Large intestine (tissue), 3 donors: ENCODE measurements at regions not wholly inside any gene's neighbourhood (a gene's known extent, or its start where the extent isn't known, plus 50 kb on each side); places are given as distances from the start of the nearest gene placed in this dataset.

Source experiments
- DNase-seq, 2 donors: peaks; one replicate each; pipeline versions ENCODE4 v3.0.0 to v3.0.0-alpha.2; 2013
- H3K27ac ChIP-seq: one replicate; pipeline ENCODE4 v1.5.1; 2013; ENCODE audit warnings: low read length
- H3K27me3 ChIP-seq: 2 replicates; pipeline ENCODE4 v1.6.1; 2013; ENCODE audit warnings: low read length; ENCODE audit not compliant: control insufficient read depth, insufficient read depth
- H3K36me3 ChIP-seq: 2 replicates; pipeline ENCODE4 v1.6.1; 2013; ENCODE audit warnings: low read length; ENCODE audit not compliant: control insufficient read depth, insufficient read depth
- H3K4me1 ChIP-seq: one replicate; pipeline ENCODE4 v1.6.1; 2013; ENCODE audit warnings: low read length; ENCODE audit not compliant: control insufficient read depth, insufficient read depth
- H3K4me3 ChIP-seq: one replicate; pipeline ENCODE4 v1.5.1; 2013; ENCODE audit warnings: low read length
- H3K9me3 ChIP-seq: one replicate; pipeline ENCODE4 v1.6.1; 2013; ENCODE audit warnings: mild to moderate bottlenecking, low read depth, low read length, moderate library complexity; ENCODE audit not compliant: control insufficient read depth
- WGBS: methylation state at CpG from one replicate; pipeline ENCODE4 v1.1.5; 2013; ENCODE audit warnings: low lambda C conversion rate; ENCODE audit not compliant: insufficient coverage; 5-methylcytosine and 5-hydroxymethylcytosine counted together

- no CpG with 5 or more reads among the region's 4 CpGs for WGBS
- Histone ChIP-seq H3K27me3 (no peaks in the 10 kb centered on the region), H3K36me3 (no peaks in the 10 kb centered on the region), H3K4me1 (no peaks in the 10 kb centered on the region), H3K27ac (no peak overlapping the region), H3K9me3 (no peaks in the 10 kb centered on the region), H3K4me3 (no peak overlapping the region)
- no peak for DNase-seq
Measured at GRCh38 chrX:148259990-148260389, 240.4 kb upstream of the AFF2 start.

DNA sequence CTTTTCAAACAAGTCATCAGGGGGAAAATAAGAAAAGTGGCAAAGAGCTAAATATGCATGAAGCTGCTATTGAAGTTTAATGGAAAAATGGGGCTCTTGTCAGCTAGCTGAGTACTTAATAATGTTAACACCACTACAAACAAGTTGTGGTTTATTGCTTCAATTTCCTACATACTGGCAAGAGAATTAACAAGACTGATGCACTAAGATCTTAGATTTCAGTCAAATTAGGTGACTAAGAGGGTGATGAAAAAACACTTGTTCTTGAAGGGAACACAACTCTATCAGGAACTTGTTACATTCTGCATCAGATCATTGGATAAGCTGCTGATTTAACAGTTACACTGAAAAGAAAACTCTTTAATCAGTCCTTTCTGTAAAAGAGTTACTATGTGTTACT is 234.6 kb upstream of the AFF2 start:
- no peak overlapping the region for H3K4me3 ChIP-seq
- no peaks in the 10 kb centered on the region for H3K27me3 ChIP-seq
- H3K4me1 ChIP-seq: no peaks in the 10 kb centered on the region
- no peaks in the 10 kb centered on the region for H3K9me3 ChIP-seq
- no peak overlapping the region for H3K27ac ChIP-seq
- DNase-seq: no peak
- no peaks in the 10 kb centered on the region for H3K36me3 ChIP-seq

DNA sequence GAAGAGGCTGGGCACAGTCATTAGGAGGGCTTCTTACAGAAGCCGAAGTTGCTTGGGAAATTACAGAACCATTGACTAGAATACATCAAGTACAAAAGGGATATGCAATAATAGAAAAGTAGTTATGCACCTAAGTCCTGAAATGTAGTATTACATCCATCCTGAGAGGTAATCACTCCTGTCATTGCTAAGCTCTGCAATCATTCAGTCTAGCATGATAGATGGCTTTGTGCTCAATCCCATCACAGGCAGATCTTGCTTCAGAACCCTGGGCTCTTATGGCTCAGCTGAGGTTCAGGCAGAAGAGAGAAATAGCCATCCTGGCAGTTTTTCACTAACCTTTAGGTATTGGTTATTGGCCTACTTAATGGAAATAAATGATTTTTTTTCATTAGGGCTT is 231.7 kb upstream of the AFF2 start:
- Histone ChIP-seq H3K27me3 (no peaks in the 10 kb centered on the region), H3K4me3 (no peak overlapping the region), H3K36me3 (no peaks in the 10 kb centered on the region), H3K9me3 (no peaks in the 10 kb centered on the region), H3K27ac (no peak overlapping the region), H3K4me1 (no peaks in the 10 kb centered on the region)
- no peak for DNase-seq
- WGBS: no CpG with 5 or more reads among the region's 1 CpG

- Histone ChIP-seq H3K4me3 (no peak overlapping the region), H3K4me1 (no peaks in the 10 kb centered on the region), H3K9me3 (no peaks in the 10 kb centered on the region), H3K36me3 (no peaks in the 10 kb centered on the region), H3K27ac (no peak overlapping the region), H3K27me3 (no peaks in the 10 kb centered on the region)
- no peak for DNase-seq
- no CpG with 5 or more reads among the region's 3 CpGs for WGBS
Measured at GRCh38 chrX:148269513-148269912, 230.9 kb upstream of the AFF2 start.

GRCh38 chrX:148270499-148270898 is 229.9 kb upstream of the AFF2 start:
- no peak overlapping the region for H3K4me3 ChIP-seq
- no peaks in the 10 kb centered on the region for H3K27me3 ChIP-seq
- H3K9me3 ChIP-seq: no peaks in the 10 kb centered on the region
- H3K27ac ChIP-seq: no peak overlapping the region
- DNase-seq: no peak
- no peaks in the 10 kb centered on the region for H3K36me3 ChIP-seq
- no peaks in the 10 kb centered on the region for H3K4me1 ChIP-seq
- WGBS: no CpG with 5 or more reads among the region's 2 CpGs

DNA sequence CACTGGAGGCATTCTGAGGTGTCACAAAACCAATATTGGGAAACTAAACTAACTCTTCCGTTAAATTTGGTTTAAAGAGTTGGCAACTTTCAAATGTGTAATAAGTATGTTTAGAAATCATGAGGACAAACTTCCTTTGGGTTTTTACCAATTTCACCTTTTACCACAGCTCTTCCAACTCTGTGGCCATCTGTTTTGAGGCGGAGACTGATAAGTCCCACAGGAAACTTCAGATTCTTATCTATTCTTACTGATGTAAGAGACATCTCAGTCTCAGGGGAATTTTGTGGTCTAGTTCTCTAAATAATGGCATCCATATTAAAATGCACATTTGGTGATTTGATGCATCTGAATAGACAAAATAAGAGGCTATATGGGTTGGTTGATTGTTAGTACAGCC is 229.2 kb upstream of the AFF2 start:
- WGBS: no CpG with 5 or more reads among the region's 2 CpGs

GRCh38 chrX:148281920-148282319 is 218.5 kb upstream of the AFF2 start:
- H3K4me3 ChIP-seq: no peak overlapping the region
- no peaks in the 10 kb centered on the region for H3K36me3 ChIP-seq
- H3K4me1 ChIP-seq: no peaks in the 10 kb centered on the region
- no peak for DNase-seq
- no peaks in the 10 kb centered on the region for H3K9me3 ChIP-seq
- 100% methylated on average over 1 of the region's 1 CpG for WGBS
- no peak overlapping the region for H3K27ac ChIP-seq
- no peaks in the 10 kb centered on the region for H3K27me3 ChIP-seq

More for the DNA sequence above, 229.2 kb upstream of the AFF2 start:
- no peak for DNase-seq
- no peaks in the 10 kb centered on the region for H3K4me1 ChIP-seq
- no peaks in the 10 kb centered on the region for H3K27me3 ChIP-seq
- H3K9me3 ChIP-seq: no peaks in the 10 kb centered on the region
- no peak overlapping the region for H3K4me3 ChIP-seq
- H3K27ac ChIP-seq: no peak overlapping the region
- H3K36me3 ChIP-seq: no peaks in the 10 kb centered on the region

GRCh38 chrX:148282504-148282903 is 217.9 kb upstream of the AFF2 start:
- WGBS: no CpG with 5 or more reads among the region's 1 CpG
- no peak for DNase-seq
- Histone ChIP-seq H3K4me1 (no peaks in the 10 kb centered on the region), H3K4me3 (no peak overlapping the region), H3K9me3 (no peaks in the 10 kb centered on the region), H3K27ac (no peak overlapping the region), H3K36me3 (no peaks in the 10 kb centered on the region), H3K27me3 (no peaks in the 10 kb centered on the region)

- no peak for DNase-seq
- Histone ChIP-seq H3K4me3 (no peak overlapping the region), H3K9me3 (no peaks in the 10 kb centered on the region), H3K27me3 (no peaks in the 10 kb centered on the region), H3K4me1 (no peaks in the 10 kb centered on the region), H3K36me3 (no peaks in the 10 kb centered on the region), H3K27ac (no peak overlapping the region)
- WGBS: no CpG with 5 or more reads among the region's 1 CpG
Measured at GRCh38 chrX:148284056-148284455, 216.4 kb upstream of the AFF2 start.

DNA sequence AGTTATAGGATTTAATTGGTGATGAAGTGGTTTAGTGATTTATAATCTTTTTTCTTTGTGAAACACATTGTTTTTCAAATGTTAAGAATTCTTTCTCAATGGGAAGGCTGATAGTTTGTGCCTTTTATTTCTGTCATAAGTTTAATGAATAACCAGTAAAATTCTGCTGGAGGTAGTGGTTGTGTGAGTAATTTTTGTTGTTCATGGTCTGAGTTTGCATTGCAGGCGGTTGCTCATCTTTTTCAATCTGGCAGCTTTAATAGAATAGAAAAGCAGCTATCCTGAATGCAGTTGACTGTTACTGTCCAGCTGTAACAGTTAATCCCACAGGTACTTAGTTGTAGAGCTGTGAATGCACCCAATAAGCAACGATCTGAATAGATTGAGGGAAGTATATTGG is 215.6 kb upstream of the AFF2 start:
- no peaks in the 10 kb centered on the region for H3K27me3 ChIP-seq
- DNase-seq: no peak
- H3K4me3 ChIP-seq: no peak overlapping the region
- no CpG with 5 or more reads among the region's 2 CpGs for WGBS
- no peaks in the 10 kb centered on the region for H3K36me3 ChIP-seq
- no peaks in the 10 kb centered on the region for H3K9me3 ChIP-seq
- H3K27ac ChIP-seq: no peak overlapping the region
- H3K4me1 ChIP-seq: no peaks in the 10 kb centered on the region

GRCh38 chrX:148288451-148288850 is 212.0 kb upstream of the AFF2 start:
- Histone ChIP-seq H3K9me3 (no peaks in the 10 kb centered on the region), H3K4me3 (no peak overlapping the region), H3K27me3 (no peaks in the 10 kb centered on the region), H3K36me3 (no peaks in the 10 kb centered on the region), H3K4me1 (no peaks in the 10 kb centered on the region), H3K27ac (no peak overlapping the region)
- no peak for DNase-seq
- no CpG with 5 or more reads among the region's 3 CpGs for WGBS
